GM19463 (cell line): ENCODE measurements at regions not wholly inside any gene's neighbourhood (a gene's known extent, or its start where the extent isn't known, plus 50 kb on each side); places are given as distances from the start of the nearest gene placed in this dataset.

Experiments
- ATAC-seq: cut with Tn5 transposase; IDR thresholded peaks from one replicate; pipeline ENCODE4 v1.9.1; 2021; ENCODE audit warnings: mild to moderate bottlenecking, moderate library complexity; ENCODE audit not compliant: unreplicated experiment

DNA sequence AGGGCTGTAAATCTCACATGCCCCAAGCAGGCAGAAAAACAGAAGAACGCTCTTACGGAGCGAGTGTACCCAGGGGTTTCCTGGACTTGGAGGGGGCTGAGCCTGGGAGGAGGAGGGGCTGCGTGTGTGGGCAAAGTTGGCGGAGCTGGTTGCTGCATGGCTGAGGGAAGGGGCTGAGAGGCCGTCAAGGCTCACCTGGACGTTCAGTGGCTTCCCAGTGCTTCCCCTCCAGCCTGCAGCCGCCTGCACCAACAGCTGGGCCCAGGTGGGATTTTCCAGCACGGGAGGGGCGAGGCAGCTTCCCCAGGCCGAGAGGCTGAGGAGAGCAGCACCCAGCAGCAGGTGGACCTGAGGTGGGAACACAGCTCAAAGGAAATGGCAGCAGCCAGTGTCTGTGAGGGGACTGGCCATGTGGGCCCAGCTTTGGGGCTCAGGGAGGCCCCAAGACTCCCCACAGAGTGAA, 70.6 kb upstream of the CTDP1 start:
- no peak for ATAC-seq

DNA sequence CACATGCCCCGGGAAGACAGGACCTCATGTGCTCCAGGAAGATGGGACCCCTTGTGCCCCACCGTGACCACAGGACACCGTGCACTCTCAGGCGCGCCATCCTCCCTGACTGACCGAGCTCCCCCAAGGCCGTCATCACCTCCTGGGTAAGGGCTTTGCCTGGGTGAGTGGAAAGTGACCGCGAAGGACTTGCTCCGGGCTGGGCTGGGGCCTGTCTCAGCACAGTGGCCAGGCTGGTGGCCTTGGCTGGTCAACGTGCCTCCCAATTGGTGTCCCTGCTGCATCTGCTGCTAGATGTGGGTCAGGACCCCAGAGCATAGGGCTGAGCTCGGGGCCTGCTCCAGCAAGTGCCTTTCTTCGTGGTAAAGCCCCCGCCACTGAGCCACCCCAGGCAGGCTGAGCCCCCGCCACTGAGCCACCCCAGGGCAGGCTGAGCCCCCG, 69.7 kb upstream of the CTDP1 start:
- ATAC-seq: no peak

DNA sequence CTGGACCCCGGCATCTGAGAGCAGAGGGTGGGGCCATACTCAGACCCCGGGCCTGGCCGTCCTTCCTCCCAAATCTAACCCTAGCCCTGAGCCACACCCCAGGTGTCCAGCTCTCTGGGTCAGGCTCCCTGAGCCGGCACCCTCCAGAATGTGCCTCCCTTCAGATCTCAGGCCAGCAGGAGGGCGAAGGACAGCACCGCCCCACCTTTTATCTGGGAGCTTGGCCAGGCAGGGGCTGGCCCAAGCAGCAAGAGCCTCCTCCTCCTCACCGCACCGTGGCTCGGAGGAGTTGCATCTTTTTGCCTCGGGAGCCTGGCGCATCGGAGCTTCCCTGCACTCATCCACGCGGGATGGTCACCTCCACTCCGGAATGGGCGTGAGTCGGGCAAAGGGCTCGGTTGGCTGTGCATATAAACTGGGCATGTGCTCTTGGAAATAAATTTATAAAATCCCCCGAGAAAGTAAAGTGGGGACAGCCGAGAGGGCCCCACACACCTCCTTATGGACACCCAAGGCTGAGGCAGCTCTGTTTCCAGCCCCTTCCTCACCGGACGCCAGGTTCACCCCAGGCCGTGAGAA, 69.1 kb upstream of the CTDP1 start:
- ATAC-seq: no peak

DNA sequence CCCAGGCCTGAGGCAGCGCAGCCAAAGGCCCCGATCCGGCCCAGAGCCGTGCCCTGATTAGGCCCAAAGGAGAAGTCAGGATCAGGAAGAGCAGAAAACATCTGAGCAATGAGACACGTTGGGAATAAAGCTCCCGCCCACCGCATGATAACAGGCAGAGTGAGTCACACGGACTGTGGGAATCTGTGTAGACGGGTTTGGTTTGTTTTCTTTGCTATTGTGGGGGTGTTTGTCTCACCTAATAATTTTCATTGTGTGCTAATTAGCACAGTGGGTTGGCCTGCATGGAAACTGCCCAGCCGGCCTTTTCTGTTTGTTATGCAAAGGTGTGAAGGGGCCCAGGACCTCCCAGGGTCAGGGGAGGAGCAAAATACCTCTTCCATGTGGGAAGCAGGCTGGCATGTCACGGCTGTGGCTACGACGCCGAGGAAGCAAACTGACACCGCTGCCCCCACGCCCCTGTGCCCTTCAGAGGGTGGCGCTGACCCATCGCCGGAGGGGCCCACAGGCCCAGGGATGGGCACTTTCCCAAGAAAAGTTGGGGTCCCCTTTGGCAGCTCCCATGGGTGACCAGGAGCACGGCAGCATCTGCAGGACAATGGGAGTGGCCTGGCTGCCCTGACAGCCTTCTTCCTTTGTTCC, 68.4 kb upstream of the CTDP1 start:
- no peak for ATAC-seq

DNA sequence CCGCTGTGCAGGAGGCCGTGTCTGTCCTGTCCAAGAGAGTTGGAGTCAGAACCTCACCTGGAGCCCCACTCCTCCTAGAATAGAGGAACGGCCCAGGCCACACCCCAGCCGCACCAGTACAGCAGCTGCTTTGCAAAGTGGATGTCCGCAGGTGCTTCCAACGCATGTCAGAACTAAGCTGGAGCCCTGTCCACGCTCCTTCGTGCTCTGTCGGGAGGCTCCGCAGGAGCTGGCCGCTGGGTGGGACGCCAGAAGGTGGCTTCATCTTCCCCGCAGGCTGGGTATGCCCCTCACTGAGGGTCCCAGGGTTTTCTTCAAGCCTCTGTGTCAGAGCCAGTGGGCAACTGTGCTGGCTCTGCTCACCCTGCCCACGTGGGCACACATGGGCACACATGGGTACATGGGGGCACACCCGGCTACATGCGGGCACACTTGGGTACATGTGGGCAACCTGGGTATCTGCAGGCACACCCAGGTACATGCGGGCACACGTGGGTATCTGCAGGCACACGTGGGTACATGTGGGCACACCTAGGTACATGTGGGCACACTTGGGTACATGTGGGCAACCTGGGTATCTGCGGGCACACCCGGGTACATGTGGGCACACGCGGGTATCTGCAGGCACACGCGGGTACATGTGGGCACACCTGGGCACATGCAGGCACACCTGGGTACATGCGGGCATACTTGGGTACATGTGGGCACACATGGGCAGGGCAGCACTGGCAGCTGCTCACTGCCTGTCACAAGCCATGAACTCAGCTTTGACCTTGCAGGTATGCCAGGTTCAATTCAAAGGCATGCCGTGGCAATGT, 67.1 kb upstream of the CTDP1 start:
- no peak for ATAC-seq

DNA sequence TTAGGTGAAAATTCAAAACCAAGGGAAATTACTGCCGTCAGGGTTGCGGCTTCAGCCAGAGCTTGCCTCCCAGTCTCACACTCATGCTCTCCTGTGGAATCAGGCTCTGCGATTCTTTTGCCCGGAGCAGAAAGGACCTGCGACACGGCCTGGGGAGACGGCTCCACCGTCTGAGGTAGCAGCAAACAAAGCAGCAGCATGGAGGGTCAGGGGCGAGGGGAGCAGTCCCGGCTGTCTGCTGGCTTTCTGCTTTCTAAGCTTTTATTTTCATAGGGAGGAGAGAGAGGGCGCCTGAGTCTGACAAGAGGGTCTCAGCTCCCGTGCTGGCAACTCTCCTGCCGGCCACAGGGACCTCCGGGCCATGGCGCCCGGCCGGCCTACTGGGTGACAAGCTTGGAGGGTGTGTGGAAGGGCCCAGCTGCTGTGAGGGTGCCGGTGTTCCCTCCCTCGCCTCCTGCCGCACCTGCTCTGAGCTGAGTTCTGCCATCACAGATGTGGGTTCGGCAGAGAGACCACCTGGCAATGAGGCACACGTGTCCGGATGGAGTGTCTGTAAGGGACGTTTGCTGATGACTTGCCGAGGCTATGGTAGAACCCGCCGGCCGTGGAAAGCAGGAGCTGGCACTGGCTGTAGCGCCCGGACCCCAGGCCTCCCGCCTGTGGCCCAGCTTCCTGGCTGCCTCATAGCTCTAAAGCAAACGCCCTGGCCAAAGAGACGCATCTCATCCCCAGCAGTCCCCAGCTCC, 66.2 kb upstream of the CTDP1 start:
- ATAC-seq: no peak

DNA sequence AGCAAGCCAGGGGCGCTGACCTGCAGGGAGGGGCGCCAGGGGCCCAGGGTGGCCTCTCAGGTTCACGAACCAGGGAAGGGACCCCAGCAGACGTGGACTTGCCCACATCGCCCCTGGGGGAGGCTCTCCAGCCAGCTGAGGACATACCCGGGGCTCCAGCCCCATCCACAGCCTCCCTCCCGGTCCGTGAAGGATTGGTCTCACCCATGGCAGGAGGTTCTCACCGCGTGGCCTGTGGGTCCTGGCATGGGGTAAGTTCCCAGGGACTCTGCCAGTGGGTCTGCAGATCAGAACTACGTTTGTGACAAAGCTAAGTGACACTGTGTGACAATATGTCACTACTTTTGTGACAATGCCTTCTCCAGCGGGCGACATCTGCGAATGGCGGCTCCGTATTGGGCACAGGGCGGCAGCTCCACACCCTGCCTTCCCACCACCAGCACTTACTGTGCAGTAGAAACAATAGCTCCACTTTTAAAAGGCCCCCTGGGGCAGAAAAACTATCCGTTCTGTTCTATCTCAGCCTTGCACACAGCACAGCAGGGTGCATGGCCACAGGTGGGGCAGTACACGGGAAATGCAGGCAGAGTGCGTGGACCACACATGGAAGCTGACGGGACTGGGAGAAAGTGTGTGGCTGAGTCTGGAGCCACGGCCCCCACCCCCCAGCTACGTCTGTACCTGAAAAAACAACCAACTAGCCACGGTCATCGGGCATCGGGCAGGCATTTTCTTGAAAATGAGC, 65.2 kb upstream of the CTDP1 start:
- ATAC-seq: no peak

DNA sequence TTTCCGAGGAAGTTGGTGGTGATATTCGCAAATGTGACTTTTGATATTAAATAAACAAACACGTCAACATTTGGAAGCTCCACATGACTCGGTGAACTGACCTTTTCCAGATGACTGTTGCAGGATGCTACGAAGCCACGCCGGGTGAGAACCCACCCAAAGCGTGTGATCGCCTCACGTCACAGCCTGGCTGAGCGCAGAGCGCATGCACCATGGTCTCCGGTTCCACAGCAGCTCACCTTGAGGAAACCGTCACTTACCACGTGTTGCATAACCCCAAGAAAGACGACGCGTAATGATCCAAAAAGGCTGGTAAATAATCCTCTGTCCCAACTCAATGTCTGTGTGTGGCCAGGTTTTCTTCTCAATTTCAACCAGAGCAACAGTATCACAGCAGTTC, 64.5 kb upstream of the CTDP1 start:
- no peak for ATAC-seq

DNA sequence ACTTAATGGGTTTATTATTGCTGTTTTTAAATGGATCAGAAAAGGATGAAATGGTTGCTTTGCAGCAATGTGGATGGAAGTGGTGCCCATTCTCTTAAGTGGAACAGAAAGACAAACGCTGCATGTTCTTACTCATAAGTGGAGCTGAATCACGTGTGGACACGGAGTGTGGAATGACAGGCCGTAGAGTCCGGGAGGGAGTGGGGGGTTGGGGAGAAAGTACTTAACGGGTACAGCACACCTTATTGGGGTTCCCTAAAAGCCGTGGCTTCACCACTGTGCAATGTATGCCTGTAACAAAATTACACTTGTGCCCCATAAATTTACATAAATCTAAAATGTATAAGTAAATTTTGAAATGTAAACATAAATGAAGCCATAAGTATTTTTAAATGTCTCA, 64.0 kb upstream of the CTDP1 start:
- no peak for ATAC-seq

DNA sequence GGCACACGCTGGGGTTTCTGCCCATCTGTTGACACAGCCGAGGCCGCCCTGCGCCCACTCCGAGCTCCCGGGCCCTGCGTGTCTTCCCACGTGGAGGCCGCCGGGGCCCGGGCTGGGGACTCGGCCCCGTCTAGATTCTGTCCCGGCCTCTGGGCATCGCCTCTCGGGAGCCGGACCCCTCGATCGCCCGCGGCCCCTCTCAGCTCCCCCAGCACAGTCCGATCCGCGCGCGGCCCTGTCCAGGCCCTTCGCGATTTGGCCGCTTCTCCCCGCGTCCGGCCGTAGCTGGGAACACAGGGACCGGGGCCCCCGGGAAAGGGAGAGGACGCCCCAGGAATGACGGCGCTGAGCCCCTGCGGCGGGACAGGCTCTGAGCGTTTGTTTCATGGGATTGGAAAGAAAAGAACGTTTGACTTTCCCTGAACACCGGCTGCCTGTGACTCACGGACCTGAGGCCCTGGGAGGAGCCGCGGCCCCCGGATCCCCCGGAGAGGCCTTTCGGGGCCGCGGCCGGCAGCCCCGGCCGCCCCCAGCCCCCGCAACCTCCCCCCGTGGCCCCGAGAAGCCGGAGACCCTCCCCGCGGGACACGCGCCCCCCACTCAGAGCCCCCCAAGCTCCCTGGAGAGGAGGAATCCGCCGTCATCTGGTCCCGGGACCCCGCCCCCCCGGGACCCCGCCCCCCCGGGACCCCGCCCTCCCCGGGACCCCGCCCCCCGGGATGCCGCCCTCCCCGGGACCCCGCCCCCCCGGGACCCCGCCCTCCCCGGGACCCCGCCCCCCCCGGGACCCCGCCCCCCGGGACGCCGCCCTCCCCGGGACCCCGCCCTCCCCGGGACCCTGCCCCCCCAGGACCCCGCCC, 62.7 kb upstream of the CTDP1 start:
- ATAC-seq: no peak

DNA sequence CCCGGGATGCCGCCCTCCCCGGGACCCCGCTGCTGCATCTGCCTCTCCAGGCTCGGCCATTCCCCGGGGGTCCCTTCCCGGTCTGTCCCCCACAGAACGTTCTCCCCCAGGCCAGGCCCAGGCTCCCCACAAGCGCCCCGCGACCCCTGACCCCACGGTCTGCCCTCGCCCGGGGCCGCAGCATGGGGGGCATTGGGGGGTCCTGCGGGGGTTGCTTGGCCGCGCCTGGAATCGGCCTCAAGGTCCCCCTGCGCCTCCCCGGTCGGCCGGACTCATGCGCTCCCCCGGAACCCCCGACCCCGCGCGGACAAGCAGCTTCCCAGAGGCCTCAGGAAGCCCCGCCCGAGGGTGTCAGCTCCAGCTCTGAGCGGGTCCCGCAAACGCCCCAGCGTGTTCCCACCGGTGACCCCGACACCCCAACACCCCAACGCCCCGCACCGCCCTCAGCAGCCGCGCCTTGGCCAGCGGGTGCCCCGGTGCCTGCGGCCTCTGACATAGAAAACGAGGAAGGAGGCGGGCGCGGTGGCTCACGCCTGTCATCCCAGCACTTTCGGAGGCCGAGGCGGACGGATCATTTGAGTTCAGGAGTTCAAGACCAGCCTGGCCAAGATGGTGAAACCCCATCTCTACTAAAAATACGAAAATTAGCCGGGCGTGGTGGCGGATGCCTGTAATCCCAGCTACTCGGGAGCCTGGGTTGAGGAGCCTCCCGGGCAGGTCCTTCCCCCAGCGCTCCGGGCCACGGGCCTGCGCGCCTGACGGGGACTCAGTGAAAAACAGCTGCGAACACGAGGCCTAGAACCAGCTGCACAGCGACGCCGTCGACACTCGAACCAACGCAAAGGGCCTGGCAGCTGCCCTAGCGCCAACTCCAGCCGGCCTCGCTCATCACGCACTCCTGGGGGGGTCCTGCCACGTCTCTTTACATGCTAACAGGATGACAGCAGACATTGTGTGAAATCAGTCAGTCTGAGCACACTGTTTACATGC, 61.8 kb upstream of the CTDP1 start:
- no peak for ATAC-seq

DNA sequence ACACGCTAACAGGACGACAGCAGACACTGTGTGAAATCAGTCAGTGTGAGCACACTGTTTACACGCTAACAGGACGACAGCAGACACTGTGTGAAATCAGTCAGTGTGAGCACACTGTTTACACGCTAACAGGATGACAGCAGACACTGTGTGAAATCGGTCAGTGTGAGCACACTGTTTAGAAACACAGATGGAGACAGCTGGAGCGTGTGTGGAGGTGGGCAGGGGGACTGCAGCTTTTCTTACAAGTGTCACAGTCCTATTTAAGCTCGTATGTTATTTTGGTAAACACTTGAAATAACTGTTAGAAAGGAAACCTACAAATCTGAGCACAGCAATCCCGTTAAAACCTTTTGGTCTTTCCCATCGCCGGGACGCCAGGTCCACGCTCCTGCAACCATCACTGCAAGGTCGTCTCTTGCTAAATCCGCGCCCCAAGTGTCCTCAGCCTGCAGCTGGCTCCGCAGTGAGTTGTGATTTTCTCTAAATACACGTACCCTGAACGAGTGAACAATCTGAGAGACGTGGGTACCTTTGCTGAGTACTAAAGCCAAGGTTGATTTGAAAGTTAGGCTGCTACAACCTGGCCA, 58.9 kb upstream of the CTDP1 start:
- no peak for ATAC-seq

DNA sequence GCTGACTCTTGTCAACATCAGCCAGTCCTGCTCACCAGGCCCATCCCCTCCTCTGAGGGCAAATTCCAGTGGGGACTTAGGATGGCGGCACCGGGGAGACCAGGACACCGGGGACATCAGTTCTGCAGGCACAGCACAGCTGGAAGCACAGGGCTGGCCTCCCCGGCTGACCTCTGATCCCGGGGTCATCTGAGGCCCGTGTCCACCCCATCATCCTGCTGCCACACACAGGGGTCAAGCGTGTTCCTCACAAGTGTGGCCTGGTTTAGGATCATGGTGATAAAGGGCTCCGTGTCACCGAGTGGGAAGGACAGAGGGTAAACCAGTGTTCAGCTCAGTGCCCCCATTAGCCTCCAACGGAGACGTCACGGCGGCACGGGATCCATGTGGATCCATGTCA, 58.1 kb upstream of the CTDP1 start:
- ATAC-seq: no peak

DNA sequence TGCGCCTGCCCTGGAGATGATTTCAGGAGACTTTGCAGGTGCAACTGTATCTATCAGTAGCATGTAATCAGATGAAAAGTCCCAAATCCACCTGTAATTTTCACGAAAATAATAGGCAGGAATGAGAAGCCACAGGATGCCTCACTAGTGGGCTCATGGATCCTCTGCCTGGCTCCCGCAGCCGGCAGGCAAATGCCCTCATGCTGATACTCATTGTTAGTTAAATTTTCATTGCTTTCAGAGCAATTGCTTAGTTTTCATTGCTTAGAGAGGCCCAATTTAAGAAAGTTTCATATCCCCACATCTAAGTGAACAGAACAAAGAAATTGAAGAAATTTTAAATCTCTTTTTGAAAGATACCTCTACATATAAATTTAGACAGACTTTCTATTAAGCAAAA, 57.6 kb upstream of the CTDP1 start:
- ATAC-seq: no peak

DNA sequence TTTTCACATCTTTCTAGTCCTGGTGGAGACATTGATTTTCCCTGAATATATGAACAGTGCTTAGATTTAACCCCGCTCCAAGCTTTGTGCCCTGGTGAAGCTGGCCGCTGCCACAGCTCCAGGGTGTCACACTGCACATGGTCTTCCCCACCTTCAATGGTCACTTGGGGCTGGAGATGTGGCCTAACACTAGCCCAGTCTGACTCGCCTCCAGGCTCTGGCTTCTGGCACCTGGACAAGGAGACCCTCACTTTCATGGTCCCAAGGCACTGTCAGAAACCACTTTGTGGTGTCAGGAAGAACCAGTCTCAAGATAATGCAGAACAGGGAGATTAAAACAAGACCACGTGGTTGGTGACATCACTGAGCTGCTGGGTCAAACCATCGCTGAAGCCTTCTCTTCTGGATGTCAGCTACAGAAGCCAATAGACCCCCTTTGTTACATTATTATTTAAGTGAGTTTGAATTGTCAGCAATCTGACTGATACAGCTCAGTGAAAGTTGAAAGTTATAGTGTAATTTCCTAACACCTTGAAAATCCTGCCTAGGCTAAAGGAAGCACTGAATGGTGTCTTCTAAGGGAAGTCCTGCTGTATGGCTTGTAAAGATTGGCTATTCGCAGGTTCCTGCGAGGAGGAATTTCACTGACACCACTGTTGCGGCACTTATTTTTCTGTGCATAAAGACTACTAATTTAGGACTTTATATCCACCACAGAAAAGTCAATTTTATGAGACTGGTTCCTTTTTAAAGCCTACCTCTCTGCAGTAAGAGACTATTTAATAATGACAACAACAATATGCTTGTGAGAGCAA, 55.0 kb upstream of the CTDP1 start:
- peak; percentile 19 for ATAC-seq

DNA sequence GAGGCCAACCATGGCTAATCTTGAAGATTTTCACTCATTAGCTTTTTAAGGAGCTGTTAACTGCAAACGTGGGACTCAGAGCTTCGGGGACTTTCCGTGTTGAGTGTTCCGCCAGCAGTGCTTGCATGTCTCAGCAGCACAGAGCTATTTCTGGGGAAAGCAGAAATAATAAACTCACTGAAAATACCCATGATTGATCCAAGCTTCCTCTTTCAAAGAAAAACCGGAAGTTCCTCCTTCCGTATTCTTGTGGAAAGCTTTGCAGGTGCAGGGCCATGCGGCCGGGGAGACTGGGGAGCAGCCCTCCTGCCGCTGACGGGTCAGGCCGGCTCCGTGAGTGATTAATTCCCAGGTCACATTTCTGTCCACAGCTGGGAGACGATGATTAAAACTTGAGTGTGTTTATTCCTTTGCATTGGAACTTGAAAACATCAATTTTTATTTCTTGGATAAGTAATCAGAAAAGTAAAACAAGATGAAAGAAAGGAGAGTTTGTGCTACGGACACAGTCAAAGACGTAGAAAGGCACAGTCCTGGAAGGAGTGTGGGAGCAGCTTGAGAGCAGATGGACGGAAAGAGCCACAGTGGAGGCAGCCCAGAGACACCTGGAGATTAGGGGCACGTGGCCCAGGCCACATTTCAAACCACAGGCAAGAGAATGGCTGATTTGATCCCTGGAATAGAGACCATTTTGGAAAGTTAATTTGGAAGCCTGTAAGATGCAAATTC, 54.2 kb upstream of the CTDP1 start:
- ATAC-seq: peak; percentile 88
